ENCODE measurements at regions not wholly inside any gene's neighbourhood (a gene's known extent, or its start where the extent isn't known, plus 50 kb on each side); places are given as distances from the start of the nearest gene placed in this dataset.

GRCh38 chr7:118708741-118709140 lies 484.2 kb downstream of the ANKRD7 start:
- no peak overlapping the region for H3K27ac ChIP-seq (ENCODE audit: low read depth, low read length)
- Mint-ChIP-seq H3K36me3 (ENCODE audit: low read depth, unreplicated experiment) (no peaks in the 10 kb centered on the region), H3K27ac (ENCODE audit: unreplicated experiment) (no peak overlapping the region), H3K9me3 (ENCODE audit: unreplicated experiment) (no peaks in the 10 kb centered on the region), H3K4me1 (ENCODE audit: low read depth, unreplicated experiment) (no peaks in the 10 kb centered on the region), H3K4me3 (ENCODE audit: unreplicated experiment) (no peak overlapping the region), H3K27me3 (ENCODE audit: low read depth, unreplicated experiment) (no peaks in the 10 kb centered on the region)
- H3K9me3 ChIP-seq (ENCODE audit: insufficient read depth, low read depth, low read length): no peaks in the 10 kb centered on the region
- DNase-seq (ENCODE audit: low read depth) (no peak), FAIRE-seq (no peak)
- no peaks in the 10 kb centered on the region for H3K36me3 ChIP-seq (ENCODE audit: insufficient read depth, low read length)
- H3K4me3 ChIP-seq (ENCODE audit: insufficient read depth, low read depth, low read length): no peak overlapping the region
- H3K27me3 ChIP-seq (ENCODE audit: insufficient read depth, low read length): no peaks in the 10 kb centered on the region
- H3K4me1 ChIP-seq (ENCODE audit: insufficient read depth, low read length): no peaks in the 10 kb centered on the region
- TF ChIP-seq EZH2 (IDR thresholded peaks at IDR 0.05; ENCODE audit: insufficient read depth, low read length): no peak
- TF ChIP-seq, protein P1, sequence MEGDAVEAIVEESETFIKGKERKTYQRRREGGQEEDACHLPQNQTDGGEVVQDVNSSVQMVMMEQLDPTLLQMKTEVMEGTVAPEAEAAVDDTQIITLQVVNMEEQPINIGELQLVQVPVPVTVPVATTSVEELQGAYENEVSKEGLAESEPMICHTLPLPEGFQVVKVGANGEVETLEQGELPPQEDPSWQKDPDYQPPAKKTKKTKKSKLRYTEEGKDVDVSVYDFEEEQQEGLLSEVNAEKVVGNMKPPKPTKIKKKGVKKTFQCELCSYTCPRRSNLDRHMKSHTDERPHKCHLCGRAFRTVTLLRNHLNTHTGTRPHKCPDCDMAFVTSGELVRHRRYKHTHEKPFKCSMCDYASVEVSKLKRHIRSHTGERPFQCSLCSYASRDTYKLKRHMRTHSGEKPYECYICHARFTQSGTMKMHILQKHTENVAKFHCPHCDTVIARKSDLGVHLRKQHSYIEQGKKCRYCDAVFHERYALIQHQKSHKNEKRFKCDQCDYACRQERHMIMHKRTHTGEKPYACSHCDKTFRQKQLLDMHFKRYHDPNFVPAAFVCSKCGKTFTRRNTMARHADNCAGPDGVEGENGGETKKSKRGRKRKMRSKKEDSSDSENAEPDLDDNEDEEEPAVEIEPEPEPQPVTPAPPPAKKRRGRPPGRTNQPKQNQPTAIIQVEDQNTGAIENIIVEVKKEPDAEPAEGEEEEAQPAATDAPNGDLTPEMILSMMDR (IDR thresholded peaks at IDR 0.05; ENCODE audit: insufficient read depth, low read depth, low read length): no peak
- no peak overlapping the region for H3K9ac ChIP-seq (ENCODE audit: low read length)
- no peak overlapping the region for H3K4me2 ChIP-seq (ENCODE audit: low read length)
- no peaks in the 10 kb centered on the region for H4K20me1 ChIP-seq (ENCODE audit: insufficient read depth, low read length)
- no peaks in the 10 kb centered on the region for H3K79me2 ChIP-seq (ENCODE audit: insufficient read depth, low read length)
- H2AFZ ChIP-seq (ENCODE audit: low read depth, low read length): no peak overlapping the region

GRCh38 chr7:118711688-118712087 lies 487.2 kb downstream of the ANKRD7 start:
- no peaks in the 10 kb centered on the region for H3K79me2 ChIP-seq (ENCODE audit: insufficient read depth, low read length)
- no peaks in the 10 kb centered on the region for H4K20me1 ChIP-seq (ENCODE audit: insufficient read depth, low read length)
- no peak overlapping the region for H3K4me3 ChIP-seq (ENCODE audit: insufficient read depth, low read depth, low read length)
- no peak for DNase-seq (ENCODE audit: low read depth)
- H3K9ac ChIP-seq (ENCODE audit: low read length): no peak overlapping the region
- no peaks in the 10 kb centered on the region for H3K4me1 ChIP-seq (ENCODE audit: insufficient read depth, low read length)
- no peak for FAIRE-seq
- H3K9me3 Mint-ChIP-seq (ENCODE audit: unreplicated experiment): no peaks in the 10 kb centered on the region
- no peaks in the 10 kb centered on the region for H3K36me3 ChIP-seq (ENCODE audit: insufficient read depth, low read length)
- no peaks in the 10 kb centered on the region for H3K36me3 Mint-ChIP-seq (ENCODE audit: low read depth, unreplicated experiment)
- H3K4me2 ChIP-seq (ENCODE audit: low read length): no peak overlapping the region
- H2AFZ ChIP-seq (ENCODE audit: low read depth, low read length): no peak overlapping the region
- no peak overlapping the region for H3K27ac Mint-ChIP-seq (ENCODE audit: unreplicated experiment)
- TF ChIP-seq, protein P1 (IDR thresholded peaks at IDR 0.05; ENCODE audit: insufficient read depth, low read depth, low read length): no peak
- no peak for TF ChIP-seq EZH2 (IDR thresholded peaks at IDR 0.05; ENCODE audit: insufficient read depth, low read length)
- H3K4me3 Mint-ChIP-seq (ENCODE audit: unreplicated experiment): no peak overlapping the region
- no peaks in the 10 kb centered on the region for H3K27me3 ChIP-seq (ENCODE audit: insufficient read depth, low read length)
- no peak overlapping the region for H3K27ac ChIP-seq (ENCODE audit: low read depth, low read length)
- no peaks in the 10 kb centered on the region for H3K27me3 Mint-ChIP-seq (ENCODE audit: low read depth, unreplicated experiment)
- no peaks in the 10 kb centered on the region for H3K4me1 Mint-ChIP-seq (ENCODE audit: low read depth, unreplicated experiment)
- H3K9me3 ChIP-seq (ENCODE audit: insufficient read depth, low read depth, low read length): no peaks in the 10 kb centered on the region

GRCh38 chr7:118713039-118713438 lies 488.5 kb downstream of the ANKRD7 start:
- no peaks in the 10 kb centered on the region for H3K4me1 Mint-ChIP-seq (ENCODE audit: low read depth, unreplicated experiment)
- Histone ChIP-seq H3K79me2 (ENCODE audit: insufficient read depth, low read length) (no peaks in the 10 kb centered on the region), H2AFZ (ENCODE audit: low read depth, low read length) (no peak overlapping the region), H3K27ac (ENCODE audit: low read depth, low read length) (no peak overlapping the region), H3K4me3 (ENCODE audit: insufficient read depth, low read depth, low read length) (no peak overlapping the region), H4K20me1 (ENCODE audit: insufficient read depth, low read length) (no peaks in the 10 kb centered on the region), H3K36me3 (ENCODE audit: insufficient read depth, low read length) (no peaks in the 10 kb centered on the region), H3K9me3 (ENCODE audit: insufficient read depth, low read depth, low read length) (no peaks in the 10 kb centered on the region), H3K4me2 (ENCODE audit: low read length) (no peak overlapping the region), H3K4me1 (ENCODE audit: insufficient read depth, low read length) (no peaks in the 10 kb centered on the region), H3K27me3 (ENCODE audit: insufficient read depth, low read length) (no peaks in the 10 kb centered on the region), H3K9ac (ENCODE audit: low read length) (no peak overlapping the region)
- no peaks in the 10 kb centered on the region for H3K27me3 Mint-ChIP-seq (ENCODE audit: low read depth, unreplicated experiment)
- FAIRE-seq: no peak
- TF ChIP-seq, protein P1 (IDR thresholded peaks at IDR 0.05; ENCODE audit: insufficient read depth, low read depth, low read length): no peak
- no peak for TF ChIP-seq EZH2 (IDR thresholded peaks at IDR 0.05; ENCODE audit: insufficient read depth, low read length)
- H3K27ac Mint-ChIP-seq (ENCODE audit: unreplicated experiment): no peak overlapping the region
- DNase-seq (ENCODE audit: low read depth): no peak
- no peak overlapping the region for H3K4me3 Mint-ChIP-seq (ENCODE audit: unreplicated experiment)
- H3K36me3 Mint-ChIP-seq (ENCODE audit: low read depth, unreplicated experiment): no peaks in the 10 kb centered on the region
- no peaks in the 10 kb centered on the region for H3K9me3 Mint-ChIP-seq (ENCODE audit: unreplicated experiment)

Measured in astrocyte (in vitro differentiated cells and primary cell).